ENCODE measurements at regions not wholly inside any gene's neighbourhood (a gene's known extent, or its start where the extent isn't known, plus 50 kb on each side); places are given as distances from the start of the nearest gene placed in this dataset.

DNA sequence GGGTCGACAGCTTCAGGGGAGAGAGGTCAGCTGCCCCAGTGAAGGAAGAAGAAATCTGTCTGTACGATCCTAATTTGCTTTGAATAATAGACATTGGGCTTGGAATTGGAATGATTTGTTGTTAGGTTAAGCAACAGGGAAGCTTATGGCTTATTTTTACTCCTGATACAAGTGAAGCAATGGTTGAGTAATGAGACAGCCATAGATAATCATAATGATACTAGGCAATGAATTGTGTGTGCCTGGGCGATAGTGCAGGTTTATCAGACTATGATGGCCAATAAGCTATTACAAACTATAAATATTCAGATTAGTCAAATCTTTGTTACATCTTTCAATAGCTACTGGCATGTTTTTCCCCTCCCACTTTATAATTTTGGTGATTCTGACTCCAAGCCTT is 140.9 kb upstream of the CDIN1 start:
- TF ChIP-seq, protein P1, sequence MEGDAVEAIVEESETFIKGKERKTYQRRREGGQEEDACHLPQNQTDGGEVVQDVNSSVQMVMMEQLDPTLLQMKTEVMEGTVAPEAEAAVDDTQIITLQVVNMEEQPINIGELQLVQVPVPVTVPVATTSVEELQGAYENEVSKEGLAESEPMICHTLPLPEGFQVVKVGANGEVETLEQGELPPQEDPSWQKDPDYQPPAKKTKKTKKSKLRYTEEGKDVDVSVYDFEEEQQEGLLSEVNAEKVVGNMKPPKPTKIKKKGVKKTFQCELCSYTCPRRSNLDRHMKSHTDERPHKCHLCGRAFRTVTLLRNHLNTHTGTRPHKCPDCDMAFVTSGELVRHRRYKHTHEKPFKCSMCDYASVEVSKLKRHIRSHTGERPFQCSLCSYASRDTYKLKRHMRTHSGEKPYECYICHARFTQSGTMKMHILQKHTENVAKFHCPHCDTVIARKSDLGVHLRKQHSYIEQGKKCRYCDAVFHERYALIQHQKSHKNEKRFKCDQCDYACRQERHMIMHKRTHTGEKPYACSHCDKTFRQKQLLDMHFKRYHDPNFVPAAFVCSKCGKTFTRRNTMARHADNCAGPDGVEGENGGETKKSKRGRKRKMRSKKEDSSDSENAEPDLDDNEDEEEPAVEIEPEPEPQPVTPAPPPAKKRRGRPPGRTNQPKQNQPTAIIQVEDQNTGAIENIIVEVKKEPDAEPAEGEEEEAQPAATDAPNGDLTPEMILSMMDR (IDR thresholded peaks at IDR 0.05; ENCODE audit: poor library complexity, severe bottlenecking): no peak
- no peak for TF ChIP-seq EZH2 (IDR thresholded peaks at IDR 0.05; ENCODE audit: borderline replicate concordance, insufficient read depth, low read length, poor library complexity, severe bottlenecking)
- TF ChIP-seq REST (IDR thresholded peaks at IDR 0.05; ENCODE audit: borderline replicate concordance): no peak
- TF ChIP-seq POLR2AphosphoS5 (IDR thresholded peaks at IDR 0.05): no peak
- TF ChIP-seq SMC3 (conservative IDR thresholded peaks at IDR 0.05; ENCODE audit: poor library complexity): no peak

All from neural cell (in vitro differentiated cells).